ENCODE measurements at regions not wholly inside any gene's neighbourhood (a gene's known extent, or its start where the extent isn't known, plus 50 kb on each side); places are given as distances from the start of the nearest gene placed in this dataset.

DNA sequence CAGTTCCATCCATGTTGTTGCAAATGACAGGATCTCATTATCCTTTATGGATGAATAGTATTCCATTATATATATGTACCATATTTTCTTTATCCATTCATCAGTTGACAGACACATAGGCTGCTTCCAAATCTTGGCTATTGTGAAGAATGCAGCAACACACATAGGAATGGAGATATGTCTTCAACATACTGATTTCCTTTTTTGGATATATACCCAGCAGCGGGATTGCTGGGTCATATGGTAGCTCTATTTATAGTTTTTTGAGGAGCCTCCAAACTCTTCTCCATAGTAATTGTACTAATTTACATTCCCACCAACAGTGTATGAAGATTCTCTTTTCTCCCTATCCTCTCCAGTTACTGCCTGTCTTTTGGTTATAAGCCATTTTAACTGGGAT, 383.9 kb upstream of the CHORDC1 start:
- TF ChIP-seq, protein P1, sequence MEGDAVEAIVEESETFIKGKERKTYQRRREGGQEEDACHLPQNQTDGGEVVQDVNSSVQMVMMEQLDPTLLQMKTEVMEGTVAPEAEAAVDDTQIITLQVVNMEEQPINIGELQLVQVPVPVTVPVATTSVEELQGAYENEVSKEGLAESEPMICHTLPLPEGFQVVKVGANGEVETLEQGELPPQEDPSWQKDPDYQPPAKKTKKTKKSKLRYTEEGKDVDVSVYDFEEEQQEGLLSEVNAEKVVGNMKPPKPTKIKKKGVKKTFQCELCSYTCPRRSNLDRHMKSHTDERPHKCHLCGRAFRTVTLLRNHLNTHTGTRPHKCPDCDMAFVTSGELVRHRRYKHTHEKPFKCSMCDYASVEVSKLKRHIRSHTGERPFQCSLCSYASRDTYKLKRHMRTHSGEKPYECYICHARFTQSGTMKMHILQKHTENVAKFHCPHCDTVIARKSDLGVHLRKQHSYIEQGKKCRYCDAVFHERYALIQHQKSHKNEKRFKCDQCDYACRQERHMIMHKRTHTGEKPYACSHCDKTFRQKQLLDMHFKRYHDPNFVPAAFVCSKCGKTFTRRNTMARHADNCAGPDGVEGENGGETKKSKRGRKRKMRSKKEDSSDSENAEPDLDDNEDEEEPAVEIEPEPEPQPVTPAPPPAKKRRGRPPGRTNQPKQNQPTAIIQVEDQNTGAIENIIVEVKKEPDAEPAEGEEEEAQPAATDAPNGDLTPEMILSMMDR (IDR thresholded peaks at IDR 0.05 in 4 of 5, conservative IDR thresholded peaks at IDR 0.05 in 1 of 5) = no peak
- TF ChIP-seq POLR2A (IDR thresholded peaks at IDR 0.05) = no peak
